Adipose tissue (tissue), 3 donors: ENCODE measurements at regions not wholly inside any gene's neighbourhood (a gene's known extent, or its start where the extent isn't known, plus 50 kb on each side); places are given as distances from the start of the nearest gene placed in this dataset.

ENCODE experiments used
- H3K27ac ChIP-seq: one replicate; pipeline ENCODE4 v1.5.1; 2013; ENCODE audit warnings: low read depth, low read length
- WGBS, 3 donors: extraction: QIAGEN DNeasy Blood & Tissue Kit; methylation state at CpG; one replicate each; pipeline ENCODE4 v1.1.7; 2013; 5-methylcytosine and 5-hydroxymethylcytosine counted together
- donor health status: healthy with polysubstance abuse.
- donor health status: Bipolar disorder and iron deficiency.
- donor health status: healthy.

- no peak overlapping the region for H3K27ac ChIP-seq
- WGBS, 3 donors = 42 to 53% (median 49%) methylated on average over 2 of the region's 2 CpGs
These were observed 152.7 kb upstream of the DAB2 start for GRCh38 chr5:39577529-39577928.

GRCh38 chr5:39570403-39571027 lies 145.7 kb upstream of the DAB2 start:
- 30 to 33% (median 31%) methylated on average over 4 of the region's 4 CpGs for WGBS, 3 donors
- no peak overlapping the region for H3K27ac ChIP-seq

GRCh38 chr5:39569857-39570256 lies 145.1 kb upstream of the DAB2 start:
- 52 to 65% (median 55%) methylated on average over 3 of the region's 3 CpGs for WGBS, 3 donors

GRCh38 chr5:39566891-39567290 lies 142.1 kb upstream of the DAB2 start:
- no peak overlapping the region for H3K27ac ChIP-seq

More at GRCh38 chr5:39569857-39570256, 145.1 kb upstream of the DAB2 start:
- no peak overlapping the region for H3K27ac ChIP-seq

GRCh38 chr5:39566029-39566428 lies 141.2 kb upstream of the DAB2 start:
- H3K27ac ChIP-seq = no peak overlapping the region
- WGBS, 3 donors = 89 to 94% (median 93%) methylated on average over 3 of the region's 3 CpGs

- WGBS, 3 donors = 39 to 67% (median 59%) methylated on average over 2 of the region's 2 CpGs
- no peak overlapping the region for H3K27ac ChIP-seq
These were observed 136.6 kb upstream of the DAB2 start for GRCh38 chr5:39561421-39561820.

- 86 to 96% (median 95%) methylated on average over 2 of the region's 2 CpGs for WGBS, 3 donors
- H3K27ac ChIP-seq = no peak overlapping the region
These were observed 135.9 kb upstream of the DAB2 start for GRCh38 chr5:39560726-39561125.

- no peak overlapping the region for H3K27ac ChIP-seq
- WGBS, 3 donors = 82 to 86% (median 85%) methylated on average over 2 of the region's 2 CpGs
These were observed 135.1 kb upstream of the DAB2 start for GRCh38 chr5:39559923-39560322.

- WGBS, 3 donors = 68 to 79% (median 73%) methylated on average over 3 of the region's 3 CpGs
- H3K27ac ChIP-seq = no peak overlapping the region
These were observed 133.8 kb upstream of the DAB2 start for GRCh38 chr5:39558541-39558940.

GRCh38 chr5:39555788-39556187 lies 131.0 kb upstream of the DAB2 start:
- H3K27ac ChIP-seq = no peak overlapping the region
- 66 to 76% (median 70%) methylated on average over 4 of the region's 4 CpGs for WGBS, 3 donors

GRCh38 chr5:39547553-39548154 lies 122.9 kb upstream of the DAB2 start:
- WGBS, 3 donors = 1 to 2% (median 1%) methylated on average over 9 of the region's 9 CpGs
- H3K27ac ChIP-seq = no peak overlapping the region

- no peak overlapping the region for H3K27ac ChIP-seq
- WGBS, 3 donors = 74 to 83% (median 78%) methylated on average over 3 of the region's 3 CpGs
These were observed 120.2 kb upstream of the DAB2 start for GRCh38 chr5:39544941-39545340.

- no peak overlapping the region for H3K27ac ChIP-seq
- WGBS, 3 donors = 34 to 63% (median 38%) methylated on average over 3 of the region's 3 CpGs
These were observed 118.6 kb upstream of the DAB2 start for GRCh38 chr5:39543335-39543734.

- 66 to 78% (median 68%) methylated on average over 3 of the region's 3 CpGs for WGBS, 3 donors
- no peak overlapping the region for H3K27ac ChIP-seq
These were observed 117.9 kb upstream of the DAB2 start for GRCh38 chr5:39542511-39543285.

- H3K27ac ChIP-seq = no peak overlapping the region
- 78 to 90% (median 88%) methylated on average over 5 of the region's 5 CpGs for WGBS, 3 donors
These were observed 117.1 kb upstream of the DAB2 start for GRCh38 chr5:39541920-39542319.

GRCh38 chr5:39539470-39539869 lies 114.7 kb upstream of the DAB2 start:
- no peak overlapping the region for H3K27ac ChIP-seq
- 41 to 69% (median 68%) methylated on average over 3 of the region's 3 CpGs for WGBS, 3 donors

- WGBS, 3 donors = 79 to 94% (median 88%) methylated on average over 3 of the region's 3 CpGs
- no peak overlapping the region for H3K27ac ChIP-seq
These were observed 109.9 kb upstream of the DAB2 start for GRCh38 chr5:39534690-39535089.

- WGBS, 3 donors = 49 to 58% (median 57%) methylated on average over 3 of the region's 3 CpGs
- no peak overlapping the region for H3K27ac ChIP-seq
These were observed 109.0 kb upstream of the DAB2 start for GRCh38 chr5:39533749-39534148.

GRCh38 chr5:39532511-39532910 lies 107.7 kb upstream of the DAB2 start:
- H3K27ac ChIP-seq = no peak overlapping the region

- no peak overlapping the region for H3K27ac ChIP-seq
These were observed 106.5 kb upstream of the DAB2 start for GRCh38 chr5:39531306-39531705.
